K562 (cell line): ENCODE measurements at regions not wholly inside any gene's neighbourhood (a gene's known extent, or its start where the extent isn't known, plus 50 kb on each side); places are given as distances from the start of the nearest gene placed in this dataset.
"Not testable (repeated sequence)": the region's sequence is repeated elsewhere in the genome, so short reads cannot be mapped to it uniquely, and the experiment has no call there.

Source experiments
- ATAC-seq: fragments of 200-7000 bp; cut with Tn5 transposase; 3 replicates; pipeline ENCODE4 v1.9.1; 2020; ENCODE audit warnings: moderate library complexity
- BruUV-seq: library from RNA; stranded (reverse); fragments of 400-500 nt; replicated peaks from 2 replicates; lab custom pipeline; 2021; lab: Mats Ljungman, UMichigan
- CTCF ChIA-PET: fragments of 300-600 bp; formaldehyde crosslinking; extraction: SDS; loops from one replicate; lab custom pipeline; 2021; ENCODE audit warnings: low intra/inter-chr PET ratio; lab: Yijun Ruan, JAX
- POLR2A ChIA-PET: fragments of 300-600, 350-650 bp; sonication (Branson Sonifier 250); formaldehyde crosslinking; extraction: SDS; loops from one replicate; lab custom pipeline; 2021; ENCODE audit warnings: antibody characterized with exemption, inconsistent platforms; lab: Yijun Ruan, JAX
- DNase-seq, 4 experiments: peaks; one replicate each; pipeline versions ENCODE4 v3.0.0 to v3.0.0-alpha.2; 2011 to 2018; ENCODE audit warnings: low spot score in 3 of 4, mixed read lengths in 3 of 4; ENCODE audit errors: extremely low read depth in 1 of 4
- FAIRE-seq: peaks from 2 replicates; lab custom pipeline; 2011; peaks lifted over from hg19 to GRCh38; lab: Jason Lieb, UNC
- H2AFZ ChIP-seq: 2 replicates; pipeline ENCODE4 v1.6.0; 2011; ENCODE audit warnings: low read depth, low read length, control low read depth, inconsistent platforms
- H3K27ac ChIP-seq: fragments of 200-600 bp; 3 replicates; pipeline ENCODE4 v1.8.0; 2011; ENCODE audit warnings: low read depth, mild to moderate bottlenecking, control low read depth, inconsistent platforms, low read length, moderate library complexity, mixed read lengths; ENCODE audit errors: extremely low read depth
- H3K27me3 ChIP-seq, 2 experiments: fragments of 300-600 bp in 1 of 2; 2 replicates in 1 of 2; 3 replicates in 1 of 2; pipeline versions ENCODE4 v1.6.0 to v1.8.0; 2011; ENCODE audit warnings: inconsistent platforms in 2 of 2, low read length in 2 of 2, mild to moderate bottlenecking in 1 of 2, mixed read lengths in 1 of 2, moderate library complexity in 1 of 2; ENCODE audit not compliant: control insufficient read depth in 2 of 2, insufficient read depth in 2 of 2
- H3K36me3 ChIP-seq: fragments of 300-600 bp; 3 replicates; pipeline ENCODE4 v1.8.0; 2011; ENCODE audit warnings: mild to moderate bottlenecking, low read length, inconsistent platforms; ENCODE audit not compliant: control insufficient read depth, insufficient read depth
- H3K4me1 ChIP-seq, 2 experiments: fragments of 200-600 bp in 1 of 2; replicated peaks in 1 of 2; 2 replicates in 1 of 2; 3 replicates in 1 of 2; pipeline versions ENCODE4 v1.5.1 to v1.8.0; 2011; ENCODE audit warnings: inconsistent platforms in 2 of 2, low read length in 2 of 2, mild to moderate bottlenecking in 1 of 2, mixed read lengths in 1 of 2, moderate library complexity in 1 of 2; ENCODE audit not compliant: control insufficient read depth in 2 of 2, insufficient read depth in 2 of 2
- H3K4me2 ChIP-seq: 2 replicates; pipeline ENCODE4 v1.6.1; 2011; ENCODE audit warnings: low read length, control low read depth, inconsistent platforms, mixed read lengths; ENCODE audit not compliant: insufficient read depth
- H3K4me3 ChIP-seq: fragments of 200-600 bp; sonication (generic), shearing (Covaris generic); 2 replicates; pipeline ENCODE4 v1.5.1; 2016; ENCODE audit warnings: control low read depth, inconsistent platforms
- H3K79me2 ChIP-seq: fragments of 200-600 bp; 3 replicates; pipeline ENCODE4 v1.8.0; 2011; ENCODE audit warnings: low read length, inconsistent platforms; ENCODE audit not compliant: control insufficient read depth, insufficient read depth
- H3K9ac ChIP-seq, 2 experiments: 2 replicates each; pipeline versions ENCODE4 v1.6.0 to v1.6.1; 2011; ENCODE audit warnings: low read depth in 2 of 2, low read length in 2 of 2, control low read depth in 1 of 2, inconsistent platforms in 1 of 2, mild to moderate bottlenecking in 1 of 2, mixed read lengths in 1 of 2; ENCODE audit not compliant: insufficient read depth in 1 of 2
- H3K9me1 ChIP-seq: one replicate; pipeline ENCODE4 v1.6.0; 2011; ENCODE audit warnings: inconsistent platforms, mild to moderate bottlenecking, low read length, moderate library complexity; ENCODE audit not compliant: control insufficient read depth, insufficient read depth
- H3K9me3 ChIP-seq: replicated peaks from 2 replicates; pipeline ENCODE4 v1.5.1; 2011; ENCODE audit warnings: low read depth, low read length, inconsistent platforms; ENCODE audit not compliant: control insufficient read depth, insufficient read depth
- H4K20me1 ChIP-seq: replicated peaks from 2 replicates; pipeline ENCODE4 v1.6.1; 2011; ENCODE audit warnings: low read length, inconsistent platforms, mixed read lengths; ENCODE audit not compliant: control insufficient read depth, insufficient read depth
- CBX3 ChIP-seq, 2 experiments: IDR thresholded peaks; 1 replicate in 1 of 2; 2 replicates in 1 of 2; pipeline ENCODE4 v1.6.1; 2012; ENCODE audit warnings: inconsistent platforms in 2 of 2, low read length in 2 of 2, borderline replicate concordance in 1 of 2, control low read depth in 1 of 2
- CBX5 ChIP-seq: IDR thresholded peaks from 2 replicates; pipeline ENCODE4 v1.6.1; 2014; ENCODE audit warnings: low read depth, borderline replicate concordance
- RBM25 ChIP-seq: fragments of 200-400 bp; formaldehyde crosslinking; IDR thresholded peaks from 2 replicates; pipeline ENCODE4 v1.6.1; 2018; ENCODE audit warnings: low read length, low read depth, moderate library complexity; ENCODE audit not compliant: severe bottlenecking
- SMARCA5 ChIP-seq: fragments of 450-650 bp; IDR thresholded peaks from 2 replicates; pipeline ENCODE4 v1.6.1; 2016
- ZNF280A ChIP-seq: fragments of 450-650 bp; IDR thresholded peaks from 2 replicates; pipeline ENCODE4 v1.6.1; 2018; ENCODE audit warnings: mild to moderate bottlenecking, low read depth; ENCODE audit not compliant: partially characterized antibody
- WGBS: fragments of 100-300 bp; shearing (Covaris generic); methylation state at CpG from one replicate; pipeline ENCODE4 v1.1.6; 2016; ENCODE audit warnings: low coverage, mixed read lengths; ENCODE audit not compliant: insufficient coverage; ENCODE audit errors: missing lambda C conversion rate; 5-methylcytosine and 5-hydroxymethylcytosine counted together
- in situ Hi-C: fragments of 300-500 bp; cut with MboI; formaldehyde crosslinking; loops from 4 replicates; pipeline ENCODE4 v1.15.0; 2018; ENCODE audit warnings: inconsistent platforms, mixed read lengths
- intact Hi-C: fragments of 100-400 bp; cut with micrococcal nuclease; formaldehyde crosslinking; loops from 2 replicates; pipeline ENCODE4 v1.14.2; 2022

- H3K79me2 ChIP-seq, H3K4me2 ChIP-seq, H3K9me3 ChIP-seq, ATAC-seq, H3K27ac ChIP-seq, H3K27me3 ChIP-seq, FAIRE-seq, H3K9ac ChIP-seq, CTCF ChIA-PET, H3K9me1 ChIP-seq, BruUV-seq, intact Hi-C loops, H4K20me1 ChIP-seq, DNase-seq, H3K36me3 ChIP-seq, H2AFZ ChIP-seq, H3K4me3 ChIP-seq, in situ Hi-C loops, H3K4me1 ChIP-seq: not testable (repeated sequence)
- 3% methylated on average over 2 of the region's 2 CpGs for WGBS
- POLR2A ChIA-PET, result interaction anchor here (0.5 kb wide), 1 partner anchor 15 kb away, joined by 4 read pairs; no protein-coding TSS in a partner anchor
- peak; percentile 54 for TF ChIP-seq RBM25
- TF ChIP-seq CBX3 (IDR thresholded peaks at IDR 0.05; ENCODE audit: borderline replicate concordance in 1 of 2, low read length in 2 of 2), result peak in 1 of 2 experiments; percentile 33; a peak in 1 of 3 replicates
- TF ChIP-seq SMARCA5, result 0 out of 2 replicates have a peak, but pooled peaks have one; percentile 14
- TF ChIP-seq ZNF280A, result peak; percentile 41
- TF ChIP-seq CBX5, result peak; percentile 36; the same call in 1 of the 2 replicates
These were observed 80.5 kb downstream of the TMEM212 start for GRCh38 chr3:171923668-171924067.
